HepG2 (cell line): ENCODE measurements at regions not wholly inside any gene's neighbourhood (a gene's known extent, or its start where the extent isn't known, plus 50 kb on each side); places are given as distances from the start of the nearest gene placed in this dataset.

Experiments
- ATAC-seq: fragments of 200-7000 bp; cut with Tn5 transposase; 3 replicates; pipeline ENCODE4 v1.9.1; 2020; ENCODE audit warnings: mild to moderate bottlenecking, moderate library complexity
- BruUV-seq: library from RNA; stranded (reverse); fragments of 400-500 nt; replicated peaks from 2 replicates; lab custom pipeline; 2021; lab: Mats Ljungman, UMichigan
- CTCF ChIA-PET: fragments of 300-600 bp; formaldehyde crosslinking; extraction: SDS; loops from one replicate; lab custom pipeline; 2021; ENCODE audit warnings: low total read pairs, inconsistent platforms, low intra/inter-chr PET ratio; lab: Yijun Ruan, JAX
- POLR2A ChIA-PET: fragments of 350-600 bp; sonication (Branson Sonifier 250); formaldehyde crosslinking; loops from one replicate; lab custom pipeline; 2020; ENCODE audit warnings: antibody characterized with exemption, inconsistent platforms; lab: Yijun Ruan, JAX
- DNase-seq: peaks from one replicate; pipeline ENCODE4 v3.0.0-alpha.2; 2015; ENCODE audit warnings: low spot score
- FAIRE-seq: peaks from 3 replicates; lab custom pipeline; 2011; peaks lifted over from hg19 to GRCh38; lab: Jason Lieb, UNC
- H2AFZ ChIP-seq: one replicate; pipeline ENCODE4 v1.6.1; 2011; ENCODE audit warnings: low read length, inconsistent platforms
- H3K27ac ChIP-seq: fragments of 300-600 bp; 3 replicates; pipeline ENCODE4 v1.8.0; 2011; ENCODE audit warnings: mixed run types, mild to moderate bottlenecking, mixed read lengths, low read length, inconsistent platforms; ENCODE audit not compliant: insufficient read depth; ENCODE audit errors: extremely low read length
- H3K27me3 ChIP-seq, 2 experiments: fragments of 200-600 bp in 1 of 2; 2 replicates in 1 of 2; 3 replicates in 1 of 2; pipeline versions ENCODE4 v1.6.0 to v1.8.0; 2011; ENCODE audit warnings: low read length in 2 of 2, mild to moderate bottlenecking in 2 of 2, moderate library complexity in 2 of 2, inconsistent platforms in 1 of 2; ENCODE audit not compliant: insufficient read depth in 2 of 2, control insufficient read depth in 1 of 2
- H3K36me3 ChIP-seq, 2 experiments: fragments of 200-600 bp in 1 of 2; replicated peaks in 1 of 2; 2 replicates in 1 of 2; 3 replicates in 1 of 2; pipeline versions ENCODE4 v1.5.1 to v1.8.0; 2011; ENCODE audit warnings: low read length in 2 of 2, inconsistent platforms in 1 of 2; ENCODE audit not compliant: insufficient read depth in 2 of 2, control insufficient read depth in 1 of 2
- H3K4me1 ChIP-seq: 2 replicates; pipeline ENCODE4 v1.5.1; 2012; ENCODE audit warnings: low read length, inconsistent platforms; ENCODE audit not compliant: insufficient read depth
- H3K4me2 ChIP-seq: 2 replicates; pipeline ENCODE4 v1.6.0; 2011; ENCODE audit warnings: low read depth, low read length, inconsistent platforms
- H3K4me3 ChIP-seq, 3 experiments: fragments of 200-600 bp in 1 of 3; sonication (generic), shearing (Covaris generic) in 1 of 3; replicated peaks in 1 of 3; 2 replicates each; pipeline ENCODE4 v1.5.1; 2011 to 2016; ENCODE audit warnings: low read length in 3 of 3, inconsistent platforms in 2 of 3, low read depth in 2 of 3, mild to moderate bottlenecking in 2 of 3, control low read depth in 1 of 3, mixed read lengths in 1 of 3; ENCODE audit not compliant: insufficient read depth in 1 of 3
- H3K79me2 ChIP-seq: one replicate; pipeline ENCODE4 v1.6.1; 2011; ENCODE audit warnings: low read length, inconsistent platforms; ENCODE audit not compliant: insufficient read depth
- H3K9ac ChIP-seq: 2 replicates; pipeline ENCODE4 v1.6.0; 2011; ENCODE audit warnings: mild to moderate bottlenecking, low read depth, low read length, inconsistent platforms; ENCODE audit not compliant: insufficient read depth
- H3K9me3 ChIP-seq: 2 replicates; pipeline ENCODE4 v1.5.1; 2012; ENCODE audit warnings: mild to moderate bottlenecking, low read length
- H4K20me1 ChIP-seq: 2 replicates; pipeline ENCODE4 v1.6.0; 2011; ENCODE audit warnings: inconsistent platforms, mild to moderate bottlenecking, low read length, moderate library complexity; ENCODE audit not compliant: insufficient read depth
- AKAP8 ChIP-seq: sonication (generic); formaldehyde crosslinking; IDR thresholded peaks from 2 replicates; pipeline ENCODE4 v1.5.1; 2020; ENCODE audit warnings: mild to moderate bottlenecking, missing genetic modification reagents
- ARNT ChIP-seq: fragments of 450-650 bp; IDR thresholded peaks from 2 replicates; pipeline ENCODE4 v1.6.1; 2017
- CREB1 ChIP-seq, 2 experiments: fragments of 450-650 bp in 1 of 2; IDR thresholded peaks; 2 replicates each; pipeline ENCODE4 v1.6.1; 2016 to 2017; ENCODE audit warnings: control low read depth in 1 of 2, mild to moderate bottlenecking in 1 of 2, missing compliant biosample characterization in 1 of 2, missing genetic modification characterization in 1 of 2
- FOXO1 ChIP-seq: sonication (generic); formaldehyde crosslinking; IDR thresholded peaks from 2 replicates; pipeline ENCODE4 v1.4.0; 2020; ENCODE audit warnings: missing genetic modification reagents
- IRF9 ChIP-seq: sonication (generic); formaldehyde crosslinking; IDR thresholded peaks from 2 replicates; pipeline ENCODE4 v1.8.0; 2022; ENCODE audit warnings: missing genetic modification reagents, mild to moderate bottlenecking, borderline replicate concordance
- NRL ChIP-seq: sonication (generic); formaldehyde crosslinking; IDR thresholded peaks from 2 replicates; pipeline ENCODE4 v1.5.0; 2020; ENCODE audit warnings: missing genetic modification reagents, mild to moderate bottlenecking, moderate library complexity, borderline replicate concordance
- PCBP2 ChIP-seq: fragments of 200-400 bp; formaldehyde crosslinking; optimal IDR thresholded peaks from 2 replicates; pipeline ENCODE3; 2018; ENCODE audit warnings: low read length, low read depth; ENCODE audit not compliant: poor library complexity, severe bottlenecking
- ZBED4 ChIP-seq: sonication (generic); formaldehyde crosslinking; IDR thresholded peaks from 2 replicates; pipeline ENCODE4 v1.4.0; 2020; ENCODE audit warnings: missing genetic modification reagents, borderline replicate concordance
- ZBTB44 ChIP-seq: sonication (generic); formaldehyde crosslinking; IDR thresholded peaks from 2 replicates; pipeline ENCODE4 v1.4.0; 2020; ENCODE audit warnings: missing genetic modification reagents
- ZNF710 ChIP-seq: sonication (generic); formaldehyde crosslinking; IDR thresholded peaks from 2 replicates; pipeline ENCODE4 v1.5.0; 2020; ENCODE audit warnings: mild to moderate bottlenecking, missing genetic modification reagents, borderline replicate concordance
- ZSCAN29 ChIP-seq: sonication (generic); formaldehyde crosslinking; conservative IDR thresholded peaks from 2 replicates; pipeline ENCODE4 v1.4.0; 2020; ENCODE audit warnings: mild to moderate bottlenecking, missing genetic modification reagents
- WGBS: methylation state at CpG from one replicate; pipeline ENCODE4 v1.1.6; 2017; ENCODE audit warnings: low lambda C conversion rate; 5-methylcytosine and 5-hydroxymethylcytosine counted together
- in situ Hi-C: cut with HindIII; loops from 2 replicates; pipeline ENCODE4 v1.10.0; 2017; ENCODE audit warnings: low pct_unique_long_range_greater_than_20kb; ENCODE audit not compliant: extremely low pct_ligation_motif_present
- intact Hi-C: fragments of 100-400 bp; cut with micrococcal nuclease; formaldehyde crosslinking; loops from one replicate; pipeline ENCODE4 v1.10.0; 2022; ENCODE audit not compliant: unreplicated experiment

- TF ChIP-seq ZBED4 (CRISPR knock-in tag) (no peak), IRF9 (CRISPR knock-in tag) (no peak), AKAP8 (CRISPR knock-in tag) (no peak), FOXO1 (CRISPR knock-in tag) (no peak), PCBP2 (no peak)
- TF ChIP-seq, all 625 proteins: peak for 0
These were observed 179.4 kb upstream of the SNX19 start (continued) for GRCh38 chr11:131095511-131096185.

GRCh38 chr11:131099013-131099412 lies 182.7 kb upstream of the SNX19 start:
- ATAC-seq (peak; percentile 83), FAIRE-seq (no peak), DNase-seq (peak; percentile 75)
- no peak overlapping the region for H3K27ac ChIP-seq
- H2AFZ ChIP-seq: no peak overlapping the region
- in situ Hi-C loops: no loop called here
- H3K4me2 ChIP-seq: peak overlapping the region; percentile 19; the same call in 1 of the 2 replicates
- H3K36me3 ChIP-seq: no peaks in the 10 kb centered on the region
- no TSS peak for BruUV-seq
- intact Hi-C loops: no loop called here
- no peaks in the 10 kb centered on the region for H3K79me2 ChIP-seq
- ChIA-PET POLR2A (no interaction called here), CTCF (no interaction called here)
- no peak overlapping the region for H3K9ac ChIP-seq
- peaks cover 21% of the 10 kb centered on the region for H3K4me1 ChIP-seq
- no peaks in the 10 kb centered on the region for H4K20me1 ChIP-seq
- H3K27me3 ChIP-seq: peaks cover 0 to 7% of the 10 kb centered on the region in 2 experiments; a peak in 1 of 5 replicates
- no peak overlapping the region for H3K4me3 ChIP-seq
- under 1% methylated on average over 6 of the region's 6 CpGs for WGBS
- no peaks in the 10 kb centered on the region for H3K9me3 ChIP-seq
- TF ChIP-seq ZSCAN29 (CRISPR knock-in tag) (no peak), ZBTB44 (CRISPR knock-in tag) (no peak), ZNF710 (CRISPR knock-in tag) (0 out of 2 replicates have a peak, but pooled peaks have one; percentile 19), NRL (CRISPR knock-in tag) (no peak), CREB1 (IDR thresholded peaks at IDR 0.05) (no peak), CREB1 (CRISPR knock-in tag; IDR thresholded peaks at IDR 0.05) (no peak), ARNT (no peak)
